Mammary epithelial cell (primary cell): ENCODE measurements at regions not wholly inside any gene's neighbourhood (a gene's known extent, or its start where the extent isn't known, plus 50 kb on each side); places are given as distances from the start of the nearest gene placed in this dataset.

Experiments
- EZH2 ChIP-seq: IDR thresholded peaks from 2 replicates; pipeline ENCODE4 v1.6.1; 2012; ENCODE audit warnings: low read length, inconsistent platforms, borderline replicate concordance
- TF ChIP-seq, protein P1 (sequence below), 2 donors: IDR thresholded peaks in 1 of 2; conservative IDR thresholded peaks in 1 of 2; 2 replicates each; pipeline ENCODE4 v1.5.1; 2011 to 2012; ENCODE audit warnings: inconsistent platforms in 2 of 2, low read length in 2 of 2, mild to moderate bottlenecking in 2 of 2, control low read depth in 1 of 2, low read depth in 1 of 2; ENCODE audit not compliant: insufficient read depth in 1 of 2; ENCODE audit errors: extremely low read depth in 1 of 2

DNA sequence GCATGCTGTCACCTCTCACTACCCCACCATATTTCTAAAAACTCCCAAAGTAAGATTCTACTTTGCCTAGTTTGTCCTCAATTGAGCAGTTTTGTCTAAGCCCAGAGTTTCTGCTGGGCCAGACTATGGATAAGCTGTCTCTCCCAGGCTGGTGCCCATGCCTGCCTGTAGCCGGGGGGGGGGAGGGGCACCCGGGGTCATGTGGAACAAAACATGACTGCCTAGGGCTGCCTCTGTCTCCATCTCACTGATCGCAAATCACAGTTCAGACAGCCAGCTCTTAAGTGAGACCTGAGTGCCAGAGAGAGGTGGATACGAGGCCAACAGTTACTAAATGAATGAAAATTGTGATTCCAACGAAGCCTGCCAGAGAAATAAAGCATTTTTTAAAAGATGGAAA is 78.8 kb upstream of the RPRML start:
- TF ChIP-seq, protein P1, sequence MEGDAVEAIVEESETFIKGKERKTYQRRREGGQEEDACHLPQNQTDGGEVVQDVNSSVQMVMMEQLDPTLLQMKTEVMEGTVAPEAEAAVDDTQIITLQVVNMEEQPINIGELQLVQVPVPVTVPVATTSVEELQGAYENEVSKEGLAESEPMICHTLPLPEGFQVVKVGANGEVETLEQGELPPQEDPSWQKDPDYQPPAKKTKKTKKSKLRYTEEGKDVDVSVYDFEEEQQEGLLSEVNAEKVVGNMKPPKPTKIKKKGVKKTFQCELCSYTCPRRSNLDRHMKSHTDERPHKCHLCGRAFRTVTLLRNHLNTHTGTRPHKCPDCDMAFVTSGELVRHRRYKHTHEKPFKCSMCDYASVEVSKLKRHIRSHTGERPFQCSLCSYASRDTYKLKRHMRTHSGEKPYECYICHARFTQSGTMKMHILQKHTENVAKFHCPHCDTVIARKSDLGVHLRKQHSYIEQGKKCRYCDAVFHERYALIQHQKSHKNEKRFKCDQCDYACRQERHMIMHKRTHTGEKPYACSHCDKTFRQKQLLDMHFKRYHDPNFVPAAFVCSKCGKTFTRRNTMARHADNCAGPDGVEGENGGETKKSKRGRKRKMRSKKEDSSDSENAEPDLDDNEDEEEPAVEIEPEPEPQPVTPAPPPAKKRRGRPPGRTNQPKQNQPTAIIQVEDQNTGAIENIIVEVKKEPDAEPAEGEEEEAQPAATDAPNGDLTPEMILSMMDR (conservative IDR thresholded peaks at IDR 0.05 in 1 of 2, IDR thresholded peaks at IDR 0.05 in 1 of 2; ENCODE audit: extremely low read depth in 1 of 2, insufficient read depth in 1 of 2, low read depth in 1 of 2, low read length in 2 of 2), result no peak
- TF ChIP-seq EZH2, result no peak
